ENCODE measurements at regions not wholly inside any gene's neighbourhood (a gene's known extent, or its start where the extent isn't known, plus 50 kb on each side); places are given as distances from the start of the nearest gene placed in this dataset.

DNA sequence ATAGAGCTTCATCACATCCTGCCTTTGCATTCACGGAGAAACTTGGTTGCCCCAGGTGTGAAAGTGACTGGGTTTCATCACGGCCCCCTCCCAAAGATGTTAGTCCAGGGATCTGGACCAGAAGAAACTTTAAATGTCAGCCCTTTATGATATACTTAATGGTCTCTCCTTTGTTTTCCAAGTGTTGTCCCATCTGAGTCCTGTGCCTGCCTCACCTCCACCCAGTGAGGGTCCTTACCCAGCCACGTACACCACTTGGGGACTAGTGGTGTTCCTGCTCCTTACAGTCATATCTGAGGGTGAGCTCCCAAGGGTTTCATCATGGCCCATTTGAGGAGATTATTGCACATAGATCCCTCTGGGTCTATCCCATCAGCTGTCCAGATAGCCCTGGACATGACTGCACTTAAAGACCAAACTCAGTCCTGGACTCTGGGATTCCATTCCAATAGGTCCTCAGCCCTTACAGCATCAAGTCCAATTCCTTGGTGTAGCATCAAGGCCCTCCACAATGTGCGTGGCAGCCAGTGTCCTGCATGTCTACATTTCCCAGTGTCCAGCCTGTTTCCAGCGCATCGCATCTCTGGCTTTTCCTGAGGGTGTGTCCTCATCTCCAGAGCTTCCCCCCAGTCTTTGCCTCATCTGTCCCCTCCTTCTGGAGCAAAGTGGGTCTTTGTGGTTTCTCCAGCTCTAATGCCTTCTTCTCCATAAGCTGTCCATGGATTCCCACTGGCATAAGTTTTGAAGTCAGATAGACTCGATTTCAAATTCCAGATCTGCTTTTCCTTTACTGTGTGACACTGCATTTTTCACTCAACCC lies 351.6 kb downstream of the MYCN start:
- ChIA-PET CTCF (interaction anchor here (0.7 to 3.7 kb wide), 10 partner anchors 10 to 352 kb away, joined by 3 to 22 read pairs (median 6); no protein-coding TSS in a partner anchor), POLR2A (no interaction called here)
- no peaks in the 10 kb centered on the region for H4K20me1 ChIP-seq (ENCODE audit: insufficient read depth)
- H3K4me3 ChIP-seq (ENCODE audit: low read depth in 2 of 2, low read length in 1 of 2) = no peak overlapping the region
- TF ChIP-seq, protein P1, sequence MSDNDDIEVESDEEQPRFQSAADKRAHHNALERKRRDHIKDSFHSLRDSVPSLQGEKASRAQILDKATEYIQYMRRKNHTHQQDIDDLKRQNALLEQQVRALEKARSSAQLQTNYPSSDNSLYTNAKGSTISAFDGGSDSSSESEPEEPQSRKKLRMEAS (IDR thresholded peaks at IDR 0.05; ENCODE audit: low read depth) = no peak
- TF ChIP-seq SIN3A (IDR thresholded peaks at IDR 0.05; ENCODE audit: borderline replicate concordance, low read depth, low read length) = no peak
- TF ChIP-seq TEAD4 (IDR thresholded peaks at IDR 0.05; ENCODE audit: borderline replicate concordance, insufficient read depth) = no peak
- TF ChIP-seq NFIC (IDR thresholded peaks at IDR 0.05; ENCODE audit: borderline replicate concordance) = no peak
- TF ChIP-seq SMC3 (IDR thresholded peaks at IDR 0.05; ENCODE audit: low read depth, low read length) = no peak
- no peak for TF ChIP-seq MXI1 (IDR thresholded peaks at IDR 0.05; ENCODE audit: low read depth, low read length)
- no peak for TF ChIP-seq POLR2AphosphoS5 (IDR thresholded peaks at IDR 0.05; ENCODE audit: low read depth, low read length)
- TF ChIP-seq, protein P2, sequence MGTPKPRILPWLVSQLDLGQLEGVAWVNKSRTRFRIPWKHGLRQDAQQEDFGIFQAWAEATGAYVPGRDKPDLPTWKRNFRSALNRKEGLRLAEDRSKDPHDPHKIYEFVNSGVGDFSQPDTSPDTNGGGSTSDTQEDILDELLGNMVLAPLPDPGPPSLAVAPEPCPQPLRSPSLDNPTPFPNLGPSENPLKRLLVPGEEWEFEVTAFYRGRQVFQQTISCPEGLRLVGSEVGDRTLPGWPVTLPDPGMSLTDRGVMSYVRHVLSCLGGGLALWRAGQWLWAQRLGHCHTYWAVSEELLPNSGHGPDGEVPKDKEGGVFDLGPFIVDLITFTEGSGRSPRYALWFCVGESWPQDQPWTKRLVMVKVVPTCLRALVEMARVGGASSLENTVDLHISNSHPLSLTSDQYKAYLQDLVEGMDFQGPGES (IDR thresholded peaks at IDR 0.05; ENCODE audit: low read depth, low read length) = no peak
- H2AFZ ChIP-seq (ENCODE audit: low read depth) = no peak overlapping the region
- H3K27me3 ChIP-seq (ENCODE audit: insufficient read depth) = no peaks in the 10 kb centered on the region
- H3K4me2 ChIP-seq = no peak overlapping the region
- WGBS (ENCODE audit: low lambda C conversion rate) = 36% methylated on average over 7 of the region's 7 CpGs
- H3K9me2 ChIP-seq = no peaks in the 10 kb centered on the region
- no peak overlapping the region for H3K9ac ChIP-seq
- peaks cover 0 to 29% of the 10 kb centered on the region in 2 experiments; a peak in 2 of 4 replicates for H3K4me1 ChIP-seq (ENCODE audit: control insufficient read depth in 1 of 2, insufficient read depth in 2 of 2, low read depth in 1 of 2, low read length in 1 of 2)
- no peak for DNase-seq
- H3K9me3 ChIP-seq = no peaks in the 10 kb centered on the region
- no peaks in the 10 kb centered on the region for H3F3A ChIP-seq (replicated peaks; ENCODE audit: insufficient read depth)
- no peak overlapping the region; a peak in 2 of 4 replicates for H3K27ac ChIP-seq (ENCODE audit: low read depth in 2 of 2, low read length in 1 of 2)
- no peaks in the 10 kb centered on the region for H3K79me2 ChIP-seq (ENCODE audit: insufficient read depth)
- no peaks in the 10 kb centered on the region for H3K36me3 ChIP-seq (replicated peaks in 1 of 2; ENCODE audit: control insufficient read depth in 1 of 2, insufficient read depth in 2 of 2, low read length in 1 of 2)

DNA sequence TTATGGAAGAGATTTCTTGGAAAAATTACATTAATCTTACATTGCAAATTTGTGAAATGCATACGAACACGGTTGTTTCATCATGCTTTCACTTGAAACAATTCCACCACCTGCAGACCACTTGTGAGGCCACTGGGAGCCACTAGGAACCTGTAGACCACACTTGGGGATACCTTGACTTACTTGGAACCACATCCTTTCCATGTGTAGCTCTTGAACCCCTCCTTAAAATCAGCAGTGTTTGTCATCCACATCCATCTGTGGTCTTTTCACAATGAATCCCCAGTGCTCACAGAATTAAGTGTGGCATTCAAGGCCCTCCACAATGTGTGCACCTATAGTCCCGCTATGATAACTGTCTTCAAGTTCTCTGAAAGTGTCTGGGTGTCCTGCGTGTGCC lies 350.9 kb downstream of the MYCN start:
- CTCF ChIA-PET = interaction anchor here (1.3 to 3.7 kb wide), 7 partner anchors 9 to 352 kb away, joined by 3 to 22 read pairs (median 5); no protein-coding TSS in a partner anchor
- H3K9me3 ChIP-seq = no peaks in the 10 kb centered on the region
- no peak overlapping the region for H3K9ac ChIP-seq
- H2AFZ ChIP-seq (ENCODE audit: low read depth) = no peak overlapping the region
- peaks cover 0 to 30% of the 10 kb centered on the region in 2 experiments; a peak in 2 of 4 replicates for H3K4me1 ChIP-seq (ENCODE audit: control insufficient read depth in 1 of 2, insufficient read depth in 2 of 2, low read depth in 1 of 2, low read length in 1 of 2)
- H3K4me2 ChIP-seq = no peak overlapping the region
- no peaks in the 10 kb centered on the region for H3K27me3 ChIP-seq (ENCODE audit: insufficient read depth)
- 33% methylated on average over 4 of the region's 4 CpGs for WGBS (ENCODE audit: low lambda C conversion rate)
- no peak for DNase-seq
- no peaks in the 10 kb centered on the region for H3F3A ChIP-seq (replicated peaks; ENCODE audit: insufficient read depth)
- H3K4me3 ChIP-seq (ENCODE audit: low read depth in 2 of 2, low read length in 1 of 2) = no peak overlapping the region
- POLR2A ChIA-PET = no interaction called here
- TF ChIP-seq POLR2AphosphoS5 (IDR thresholded peaks at IDR 0.05; ENCODE audit: low read depth, low read length) (no peak), RFX5 (IDR thresholded peaks at IDR 0.05; ENCODE audit: low read length) (no peak), RXRA (IDR thresholded peaks at IDR 0.05; ENCODE audit: borderline replicate concordance, low read depth) (no peak), ELF1 (IDR thresholded peaks at IDR 0.05) (no peak), SMC3 (IDR thresholded peaks at IDR 0.05; ENCODE audit: low read depth, low read length) (no peak), FOXJ3 (CRISPR knock-in tag; IDR thresholded peaks at IDR 0.05) (no peak), NRF1 (IDR thresholded peaks at IDR 0.05; ENCODE audit: low read depth, low read length) (no peak), RAD21 (IDR thresholded peaks at IDR 0.05; ENCODE audit: low read length) (no peak), TEAD4 (IDR thresholded peaks at IDR 0.05; ENCODE audit: borderline replicate concordance, insufficient read depth) (no peak), CHD2 (IDR thresholded peaks at IDR 0.05; ENCODE audit: low read length, partially characterized antibody) (no peak), SIN3A (IDR thresholded peaks at IDR 0.05; ENCODE audit: borderline replicate concordance, low read depth, low read length) (no peak), GATA2 (CRISPR knock-in tag; IDR thresholded peaks at IDR 0.05) (no peak)
- TF ChIP-seq, protein P3, sequence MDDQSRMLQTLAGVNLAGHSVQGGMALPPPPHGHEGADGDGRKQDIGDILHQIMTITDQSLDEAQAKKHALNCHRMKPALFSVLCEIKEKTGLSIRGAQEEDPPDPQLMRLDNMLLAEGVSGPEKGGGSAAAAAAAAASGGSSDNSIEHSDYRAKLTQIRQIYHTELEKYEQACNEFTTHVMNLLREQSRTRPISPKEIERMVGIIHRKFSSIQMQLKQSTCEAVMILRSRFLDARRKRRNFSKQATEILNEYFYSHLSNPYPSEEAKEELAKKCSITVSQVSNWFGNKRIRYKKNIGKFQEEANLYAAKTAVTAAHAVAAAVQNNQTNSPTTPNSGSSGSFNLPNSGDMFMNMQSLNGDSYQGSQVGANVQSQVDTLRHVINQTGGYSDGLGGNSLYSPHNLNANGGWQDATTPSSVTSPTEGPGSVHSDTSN (IDR thresholded peaks at IDR 0.05) = no peak
- TF ChIP-seq, protein P4, sequence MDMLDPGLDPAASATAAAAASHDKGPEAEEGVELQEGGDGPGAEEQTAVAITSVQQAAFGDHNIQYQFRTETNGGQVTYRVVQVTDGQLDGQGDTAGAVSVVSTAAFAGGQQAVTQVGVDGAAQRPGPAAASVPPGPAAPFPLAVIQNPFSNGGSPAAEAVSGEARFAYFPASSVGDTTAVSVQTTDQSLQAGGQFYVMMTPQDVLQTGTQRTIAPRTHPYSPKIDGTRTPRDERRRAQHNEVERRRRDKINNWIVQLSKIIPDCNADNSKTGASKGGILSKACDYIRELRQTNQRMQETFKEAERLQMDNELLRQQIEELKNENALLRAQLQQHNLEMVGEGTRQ (IDR thresholded peaks at IDR 0.05; ENCODE audit: borderline replicate concordance, low read depth, low read length) = no peak
- TF ChIP-seq, protein P5, sequence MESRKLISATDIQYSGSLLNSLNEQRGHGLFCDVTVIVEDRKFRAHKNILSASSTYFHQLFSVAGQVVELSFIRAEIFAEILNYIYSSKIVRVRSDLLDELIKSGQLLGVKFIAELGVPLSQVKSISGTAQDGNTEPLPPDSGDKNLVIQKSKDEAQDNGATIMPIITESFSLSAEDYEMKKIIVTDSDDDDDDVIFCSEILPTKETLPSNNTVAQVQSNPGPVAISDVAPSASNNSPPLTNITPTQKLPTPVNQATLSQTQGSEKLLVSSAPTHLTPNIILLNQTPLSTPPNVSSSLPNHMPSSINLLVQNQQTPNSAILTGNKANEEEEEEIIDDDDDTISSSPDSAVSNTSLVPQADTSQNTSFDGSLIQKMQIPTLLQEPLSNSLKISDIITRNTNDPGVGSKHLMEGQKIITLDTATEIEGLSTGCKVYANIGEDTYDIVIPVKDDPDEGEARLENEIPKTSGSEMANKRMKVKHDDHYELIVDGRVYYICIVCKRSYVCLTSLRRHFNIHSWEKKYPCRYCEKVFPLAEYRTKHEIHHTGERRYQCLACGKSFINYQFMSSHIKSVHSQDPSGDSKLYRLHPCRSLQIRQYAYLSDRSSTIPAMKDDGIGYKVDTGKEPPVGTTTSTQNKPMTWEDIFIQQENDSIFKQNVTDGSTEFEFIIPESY (IDR thresholded peaks at IDR 0.05; ENCODE audit: borderline replicate concordance, low read depth) = no peak
- H4K20me1 ChIP-seq (ENCODE audit: insufficient read depth) = no peaks in the 10 kb centered on the region
- no peak overlapping the region for H3K27ac ChIP-seq (ENCODE audit: low read depth in 2 of 2, low read length in 1 of 2)
- H3K9me2 ChIP-seq = no peaks in the 10 kb centered on the region
- H3K36me3 ChIP-seq (replicated peaks in 1 of 2; ENCODE audit: control insufficient read depth in 1 of 2, insufficient read depth in 2 of 2, low read length in 1 of 2) = no peaks in the 10 kb centered on the region
- H3K79me2 ChIP-seq (ENCODE audit: insufficient read depth) = no peaks in the 10 kb centered on the region
